ENCODE measurements at regions not wholly inside any gene's neighbourhood (a gene's known extent, or its start where the extent isn't known, plus 50 kb on each side); places are given as distances from the start of the nearest gene placed in this dataset.

DNA sequence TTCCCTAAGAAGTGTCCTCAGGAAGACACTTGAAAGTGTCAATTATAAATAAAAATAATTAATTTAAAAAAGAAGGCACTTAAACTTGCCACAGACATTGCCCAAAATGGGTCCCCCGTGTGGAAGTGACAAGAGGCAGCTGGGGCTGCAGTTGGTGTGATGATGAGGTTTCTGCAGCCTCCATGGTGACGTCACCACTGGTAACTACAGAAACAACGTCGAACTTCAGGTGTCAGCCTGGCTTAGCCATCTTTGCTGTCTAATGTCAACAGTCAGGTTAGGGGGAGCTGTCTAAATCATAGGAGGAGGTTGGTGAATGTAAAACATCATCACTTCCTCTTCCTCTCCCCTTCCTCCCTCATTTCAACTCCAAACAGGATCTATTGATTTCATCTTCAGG lies 328.6 kb downstream of the MN1 start:
- no peak for DNase-seq

DNA sequence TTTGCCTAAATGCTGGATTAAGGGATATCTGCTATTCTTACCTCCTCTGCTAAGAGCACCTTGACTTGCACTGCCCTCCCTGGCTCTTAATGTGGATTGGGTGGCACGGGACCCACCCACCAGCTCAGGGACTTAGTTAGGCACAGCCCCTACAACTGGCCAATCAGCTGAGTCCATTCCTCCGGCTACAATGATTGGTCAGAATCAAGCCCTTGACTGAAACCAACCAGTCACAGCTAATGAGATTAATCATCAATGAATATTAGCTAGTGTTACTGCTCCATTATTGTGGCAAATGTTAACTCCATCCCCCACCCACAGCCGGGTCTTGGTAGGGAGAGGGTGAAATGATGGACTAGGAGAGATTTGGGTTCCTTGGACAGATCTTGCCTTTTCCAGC lies 328.0 kb downstream of the MN1 start:
- no peak for DNase-seq

DNA sequence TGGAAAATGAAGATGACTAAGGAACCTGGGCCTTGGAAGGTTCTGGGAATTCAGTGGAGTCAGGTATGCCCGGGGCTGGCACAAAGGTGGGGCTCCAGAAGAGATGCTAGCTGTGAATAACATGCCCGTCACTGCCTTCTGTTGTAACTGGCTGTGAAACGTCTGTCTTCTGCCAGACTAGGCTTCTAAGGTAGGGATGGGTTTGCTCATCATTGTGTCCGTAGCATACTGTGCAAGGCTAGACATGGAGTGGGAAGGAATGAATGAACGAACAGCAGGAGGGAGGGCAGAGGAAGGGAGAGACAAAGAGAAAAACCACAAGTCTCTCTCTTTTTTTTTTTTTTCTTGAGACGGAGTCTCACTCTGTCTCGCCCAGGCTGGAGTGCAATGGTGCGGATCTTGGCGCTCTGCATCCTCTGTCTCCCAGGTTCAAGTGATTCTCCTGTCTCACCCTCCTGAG lies 327.4 kb downstream of the MN1 start:
- no peak for DNase-seq

DNA sequence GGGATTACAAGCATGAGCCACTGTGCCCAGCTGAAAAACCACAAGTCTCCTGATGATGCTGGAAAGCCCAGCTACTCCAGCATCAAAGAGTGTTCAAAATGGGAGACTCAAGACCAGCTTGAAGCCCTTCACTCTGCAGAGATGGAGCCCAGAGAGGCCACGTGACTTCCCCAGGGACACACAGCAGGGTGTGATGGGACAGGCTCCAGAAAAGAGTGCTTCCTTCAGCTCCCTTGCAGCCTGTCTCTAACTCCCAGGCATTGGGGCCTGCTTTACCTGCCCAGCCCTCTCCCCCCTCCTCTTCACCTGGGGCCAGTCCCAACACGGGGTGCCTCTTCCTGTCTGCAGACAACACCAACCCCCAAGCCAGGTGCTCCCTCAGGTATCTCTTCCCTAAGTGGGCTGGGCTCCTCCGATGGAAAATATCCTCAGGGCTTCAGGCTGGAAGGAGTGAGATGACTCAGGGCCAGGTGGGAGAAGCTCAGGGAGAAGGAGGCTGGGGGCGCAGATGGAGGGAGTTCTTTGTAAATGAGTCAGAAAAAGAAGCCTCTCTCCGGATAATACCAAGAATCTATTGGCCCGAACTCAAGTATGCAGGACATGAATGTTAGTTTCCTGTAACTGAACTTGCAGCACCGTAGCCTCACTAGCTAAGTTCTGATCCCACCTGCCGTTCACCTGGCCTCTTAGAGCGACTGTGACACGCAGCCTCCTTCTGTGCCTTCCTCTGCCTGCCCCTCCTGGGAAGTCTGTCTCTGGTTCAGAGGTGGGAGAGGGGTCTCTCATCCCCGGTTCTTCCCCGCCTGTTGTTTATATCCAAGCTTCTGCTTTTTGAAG lies 326.6 kb downstream of the MN1 start:
- no peak for DNase-seq

DNA sequence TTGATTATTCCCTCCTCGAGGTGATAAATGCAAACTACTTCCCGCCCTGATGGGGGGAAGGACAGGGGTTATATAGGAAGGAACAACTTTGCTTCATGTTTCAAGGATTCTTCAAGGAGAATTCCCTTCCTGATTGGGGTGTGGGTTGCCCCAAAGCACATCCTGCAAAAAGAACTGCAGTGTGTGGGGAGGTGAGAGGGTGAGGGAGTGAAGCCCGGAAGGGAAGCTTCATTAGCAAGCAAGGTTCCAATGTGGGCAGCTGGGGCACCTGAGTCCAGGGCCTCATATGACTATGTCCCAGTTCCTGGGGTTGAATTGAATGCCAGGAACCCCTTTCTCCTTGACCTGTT lies 326.0 kb downstream of the MN1 start:
- no peak for DNase-seq

DNA sequence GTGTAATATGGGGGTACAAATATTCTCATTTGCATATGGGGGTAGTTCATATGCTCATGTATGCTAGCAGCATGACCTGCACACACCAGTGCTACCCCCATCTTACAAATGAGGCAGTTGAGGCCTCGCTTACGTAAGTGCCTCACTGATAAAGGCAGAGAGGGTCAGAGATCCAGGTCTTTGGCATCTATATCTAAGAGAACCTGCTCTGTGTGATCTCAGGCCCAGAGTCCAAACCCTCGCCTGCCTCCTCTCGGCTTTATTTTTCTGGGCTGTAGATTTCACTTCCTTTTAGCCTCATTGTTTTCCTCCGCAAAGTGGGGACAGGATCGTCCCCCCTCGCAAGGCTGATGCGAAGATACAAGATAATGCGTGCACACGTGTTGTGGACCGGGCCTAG lies 325.2 kb downstream of the MN1 start:
- no peak for DNase-seq

DNA sequence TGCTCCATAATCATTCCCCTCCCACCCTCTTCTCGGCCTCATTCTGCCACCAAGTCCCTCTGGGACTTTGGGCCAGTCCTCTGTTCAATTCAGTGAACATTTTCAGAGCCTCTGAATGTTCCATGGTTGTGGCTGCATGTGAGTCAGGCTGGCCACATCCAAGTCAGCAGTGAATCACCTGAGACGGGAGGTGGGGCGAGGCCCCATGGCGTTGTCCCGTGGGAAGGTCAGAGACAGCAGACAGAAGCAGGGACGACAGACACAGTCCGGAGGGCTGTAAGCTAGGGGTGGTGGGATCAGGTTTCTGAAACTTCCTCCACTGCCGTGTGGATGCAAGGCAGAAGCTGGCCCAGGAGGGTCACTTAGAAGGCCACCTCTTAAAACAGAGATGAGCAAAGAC lies 324.8 kb downstream of the MN1 start:
- no peak for DNase-seq

DNA sequence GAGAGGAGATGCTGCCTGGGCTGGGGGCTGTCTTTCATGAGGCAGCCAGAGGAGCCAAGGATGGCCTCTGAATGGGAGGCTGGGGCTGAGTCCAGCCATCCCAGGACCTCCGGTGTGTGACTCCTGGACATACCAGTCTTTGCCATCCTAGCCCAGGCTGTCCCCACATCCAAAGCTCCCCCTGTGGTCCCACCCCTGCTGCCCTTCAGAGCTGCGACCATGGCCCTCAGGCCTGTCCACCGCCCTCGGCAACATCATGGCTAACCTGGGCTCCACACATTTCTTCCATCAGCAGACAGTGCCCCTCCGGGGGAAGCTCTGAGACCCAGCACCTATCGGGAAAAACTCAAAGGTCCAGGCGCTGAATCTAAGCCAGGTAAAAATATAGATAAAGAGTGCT lies 324.4 kb downstream of the MN1 start:
- DNase-seq = no peak

DNA sequence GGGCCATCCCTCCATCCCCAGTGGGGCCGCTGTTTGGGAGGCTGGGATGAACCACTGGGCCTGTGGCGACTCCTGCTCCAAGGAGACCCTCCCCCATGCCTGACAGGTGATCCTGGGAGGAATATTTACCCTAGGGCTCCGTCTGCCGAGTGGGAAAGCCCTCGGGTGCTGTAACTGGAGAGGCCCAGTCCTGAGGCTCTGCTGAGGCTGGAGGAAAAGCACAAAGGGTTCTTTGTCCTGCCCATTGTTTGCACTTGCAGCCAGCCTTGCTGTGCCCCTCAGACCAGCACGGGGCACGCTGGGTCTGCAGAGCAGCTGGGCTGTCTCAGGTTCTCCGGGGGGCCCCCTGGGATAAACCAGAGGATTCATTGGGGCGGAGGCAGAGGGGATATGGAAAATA lies 321.1 kb downstream of the MN1 start:
- DNase-seq = no peak

DNA sequence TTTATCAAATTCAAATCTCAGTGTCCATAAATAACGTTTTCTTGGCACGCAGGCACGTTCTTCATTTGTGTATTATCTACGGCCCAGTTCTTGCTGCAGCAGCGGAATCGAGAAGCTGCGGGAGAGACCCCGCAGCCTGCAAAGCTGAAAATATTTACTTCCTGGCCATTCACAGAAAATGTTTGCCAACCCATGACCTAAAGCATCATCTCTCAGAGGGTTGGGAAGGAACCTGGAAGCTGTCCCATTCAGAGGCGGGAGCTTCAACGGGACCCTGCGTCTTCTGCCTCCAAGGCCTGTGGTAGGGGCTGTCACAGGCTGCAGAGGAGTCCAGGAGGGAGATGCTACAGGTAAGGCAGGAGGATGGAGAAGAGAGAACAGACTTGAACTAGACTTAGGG lies 319.2 kb downstream of the MN1 start:
- DNase-seq = no peak

DNA sequence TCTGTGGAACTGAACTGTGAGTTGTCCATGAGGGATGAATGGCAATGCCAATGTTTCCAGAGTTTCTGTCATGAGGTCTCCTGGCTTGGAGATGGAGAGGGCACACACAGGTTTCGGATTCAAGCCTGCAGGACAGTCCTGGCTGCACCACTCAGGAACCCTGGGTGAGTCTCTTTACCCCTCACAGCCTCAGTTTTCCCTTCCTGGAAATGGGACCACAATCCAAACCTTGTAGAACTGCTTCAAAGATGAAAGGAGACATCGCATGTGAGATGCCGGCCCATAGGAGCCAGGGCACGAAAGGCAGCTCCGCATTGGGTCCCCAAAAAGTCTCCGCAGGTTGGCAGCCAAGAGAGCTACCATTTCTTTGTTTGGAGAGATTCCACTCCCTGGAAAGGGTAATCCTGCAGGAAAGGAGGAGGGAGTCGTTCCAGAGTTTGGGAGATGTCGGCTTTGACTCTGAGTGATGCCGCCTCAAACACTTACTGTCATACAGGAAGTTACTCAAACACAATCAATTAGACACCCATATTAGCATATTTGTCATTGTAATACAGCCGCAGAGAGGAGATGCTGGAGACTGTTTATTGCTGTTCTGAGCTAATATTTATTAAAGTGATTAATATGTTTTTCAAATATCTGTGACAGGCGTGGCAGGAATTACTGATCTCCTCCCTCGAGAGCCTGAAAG lies 318.3 kb downstream of the MN1 start:
- DNase-seq = no peak

DNA sequence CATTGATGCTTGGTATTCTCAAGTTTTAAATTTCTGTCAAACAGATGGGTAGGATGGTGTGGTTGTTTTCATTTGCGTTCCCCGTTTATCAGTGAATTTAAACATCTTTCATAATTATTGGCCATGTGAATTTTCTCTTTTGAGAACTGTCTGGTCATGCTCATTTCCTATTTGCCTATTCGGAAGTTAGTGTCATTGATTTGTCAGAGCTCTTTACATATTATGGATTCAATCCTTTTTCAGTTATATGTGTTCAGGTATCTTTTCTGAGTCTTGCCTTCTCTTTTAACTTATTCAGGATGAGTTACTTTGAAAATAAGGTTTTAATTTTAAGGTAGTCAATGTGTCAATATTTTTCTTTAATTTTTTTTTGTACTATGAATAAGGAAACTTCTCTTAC lies 315.7 kb downstream of the MN1 start:
- no peak for DNase-seq

DNA sequence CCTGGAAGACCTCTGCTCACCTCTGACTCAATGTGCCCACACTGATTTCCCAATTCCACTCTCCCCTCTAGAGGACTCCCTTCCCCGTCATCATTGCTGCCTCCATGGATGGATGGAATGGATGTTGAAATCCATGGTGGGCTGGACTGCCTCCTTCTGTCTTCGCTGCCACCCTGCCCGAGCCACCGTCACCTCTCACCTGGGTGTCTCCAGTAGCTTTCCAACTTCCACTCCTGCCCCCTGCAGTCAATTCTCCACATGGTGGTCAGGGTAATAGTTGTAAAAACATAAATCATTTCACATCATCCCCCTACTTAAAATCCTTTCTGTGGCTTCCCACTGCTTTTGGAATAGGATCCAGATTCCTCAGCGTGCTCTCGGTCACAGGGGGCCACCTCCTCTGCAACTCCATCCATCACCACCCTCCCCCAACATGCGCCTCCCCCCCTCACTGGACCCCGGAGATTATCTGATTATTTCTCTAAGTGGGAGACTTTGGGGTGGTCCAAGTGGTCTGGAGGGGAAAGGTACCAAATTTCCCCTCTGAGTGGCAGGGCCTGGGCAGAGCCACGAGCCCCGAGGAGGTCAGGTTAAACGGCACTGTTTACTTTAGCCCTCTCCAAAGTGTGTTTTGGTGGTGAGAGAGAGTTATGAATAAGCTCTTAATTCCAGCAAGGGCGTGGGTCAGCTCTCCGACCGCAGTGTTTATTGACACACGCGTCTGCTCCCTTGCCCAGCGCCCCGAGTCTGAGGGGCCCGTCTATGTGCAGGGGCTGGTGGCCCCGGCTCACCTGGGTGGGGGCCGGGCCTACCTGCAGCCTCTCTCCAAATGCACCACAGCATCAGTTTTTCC lies 313.7 kb downstream of the MN1 start:
- no peak for DNase-seq

DNA sequence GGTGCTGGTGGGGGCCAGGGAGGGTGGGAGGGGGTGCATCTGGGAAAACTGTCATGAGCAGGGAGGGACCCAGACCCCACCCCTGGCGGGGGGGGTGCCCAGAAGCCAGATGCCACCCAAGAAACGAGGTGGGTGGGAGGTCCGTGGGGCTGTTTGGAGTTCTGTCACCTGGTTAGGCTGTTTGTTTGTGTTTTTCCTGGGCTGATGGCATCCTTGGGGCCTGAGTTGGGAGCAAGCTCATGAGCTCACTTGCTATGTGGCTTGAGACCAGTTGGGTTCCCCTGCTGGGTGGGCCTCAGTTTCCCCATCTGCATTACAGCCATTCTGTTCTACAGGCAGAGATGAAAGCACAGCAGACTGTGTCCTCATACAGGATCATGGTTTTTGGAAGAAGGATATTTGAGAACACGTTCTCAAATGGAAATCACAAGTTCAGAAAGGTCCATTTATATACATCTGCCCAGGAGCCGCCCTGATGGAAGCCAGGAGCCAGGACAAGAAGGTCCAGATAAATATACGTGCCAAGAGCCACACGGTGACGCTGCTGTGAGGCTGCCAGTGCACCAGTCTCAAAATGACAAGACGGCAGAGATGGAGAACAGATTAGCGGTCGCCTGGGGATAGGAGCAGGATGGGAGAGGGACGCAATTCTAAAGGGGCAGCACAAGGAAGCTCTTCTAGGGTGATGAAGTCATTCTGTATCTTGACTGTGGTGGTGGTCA lies 312.9 kb downstream of the MN1 start:
- DNase-seq = no peak

DNA sequence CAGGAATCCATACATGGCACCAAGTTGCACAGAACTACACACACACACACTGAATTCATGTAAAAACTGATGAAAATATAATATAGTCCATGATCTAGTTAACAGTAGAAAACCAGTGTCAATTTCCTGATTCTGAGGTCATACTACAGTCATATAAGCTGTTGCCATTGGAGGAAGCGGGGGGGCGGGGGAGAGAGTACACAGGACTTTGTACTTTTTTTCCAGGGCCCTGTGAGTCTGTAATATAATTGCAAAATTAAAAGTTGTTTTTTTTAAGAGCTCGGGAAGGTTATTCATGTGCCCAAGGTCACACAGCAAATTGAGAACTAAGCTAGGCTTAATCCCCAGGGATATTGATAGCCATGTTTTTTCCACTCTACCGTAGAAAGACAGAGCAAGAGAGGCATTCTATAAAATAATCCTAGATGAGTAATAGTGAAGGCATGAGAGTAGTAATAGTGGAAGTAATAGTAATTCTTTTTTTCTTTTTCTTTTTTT lies 312.3 kb downstream of the MN1 start:
- no peak for DNase-seq

DNA sequence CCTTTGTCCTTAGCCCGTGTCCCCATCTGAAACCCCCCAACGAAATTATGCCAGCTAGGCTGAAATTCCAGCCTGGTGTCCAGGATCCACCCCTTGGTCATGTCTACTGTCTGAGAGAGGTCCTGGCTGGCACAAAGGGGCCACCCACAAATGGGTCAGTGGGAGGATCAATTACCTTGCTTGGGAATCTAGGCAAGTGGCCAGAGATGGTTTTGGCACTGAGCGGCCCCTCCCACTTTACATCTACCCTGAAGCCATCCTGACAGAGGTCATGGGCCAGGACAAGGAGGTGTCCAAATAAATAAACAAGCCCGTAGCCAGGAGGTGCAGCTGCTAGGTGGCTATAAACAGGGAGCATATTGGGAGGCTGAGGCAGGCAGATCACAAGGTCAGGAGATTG lies 311.5 kb downstream of the MN1 start:
- DNase-seq = no peak

DNA sequence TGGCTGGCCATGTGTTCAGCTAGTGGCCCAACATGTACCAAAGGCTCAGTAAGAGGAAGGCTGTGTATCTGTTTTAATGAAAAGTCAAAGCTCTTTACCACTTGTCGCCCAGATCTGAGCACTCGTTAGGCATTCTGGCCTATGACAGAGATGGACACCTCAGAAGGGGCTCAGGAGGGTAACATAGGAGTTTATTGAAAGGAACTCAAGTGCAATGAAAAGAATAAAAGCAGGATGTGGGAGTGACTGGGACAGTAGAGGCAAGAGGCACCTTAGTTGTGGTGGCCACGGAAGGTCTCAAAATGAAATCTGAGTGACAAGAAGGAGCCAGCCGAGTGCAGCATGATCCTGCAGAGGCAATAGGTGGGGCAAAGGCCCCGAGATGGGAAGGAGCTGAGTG lies 309.7 kb downstream of the MN1 start:
- DNase-seq = no peak

DNA sequence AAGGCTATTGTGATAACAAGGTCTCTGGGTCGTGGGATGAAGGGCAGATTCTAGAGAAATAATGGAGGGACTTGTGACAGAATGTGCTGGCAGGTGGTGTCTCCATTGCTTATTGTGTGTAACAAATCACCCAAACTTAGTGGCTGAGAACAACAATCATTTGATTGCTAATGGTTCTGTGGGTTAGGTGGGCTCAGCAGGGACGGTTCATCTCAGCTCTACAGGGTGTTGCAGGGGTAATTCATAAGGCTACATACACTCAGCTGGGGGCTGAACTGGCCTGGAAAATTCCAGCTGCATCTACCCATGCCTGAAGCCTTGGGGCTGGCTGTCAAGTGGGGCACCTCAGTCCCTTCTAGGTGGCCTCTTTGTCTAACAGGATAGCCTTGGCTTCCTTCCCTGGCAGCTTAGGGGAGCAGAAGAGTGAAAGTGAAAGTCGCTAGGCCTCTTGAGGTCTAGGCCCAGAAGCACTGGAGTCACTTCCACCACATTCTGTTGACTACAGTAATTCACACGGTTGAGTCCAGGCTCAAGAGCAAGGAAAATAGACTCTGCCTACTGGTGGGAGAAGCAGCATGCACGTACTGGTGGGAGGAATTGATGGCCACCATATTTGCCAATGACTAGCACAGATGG lies 308.9 kb downstream of the MN1 start:
- no peak for DNase-seq

DNA sequence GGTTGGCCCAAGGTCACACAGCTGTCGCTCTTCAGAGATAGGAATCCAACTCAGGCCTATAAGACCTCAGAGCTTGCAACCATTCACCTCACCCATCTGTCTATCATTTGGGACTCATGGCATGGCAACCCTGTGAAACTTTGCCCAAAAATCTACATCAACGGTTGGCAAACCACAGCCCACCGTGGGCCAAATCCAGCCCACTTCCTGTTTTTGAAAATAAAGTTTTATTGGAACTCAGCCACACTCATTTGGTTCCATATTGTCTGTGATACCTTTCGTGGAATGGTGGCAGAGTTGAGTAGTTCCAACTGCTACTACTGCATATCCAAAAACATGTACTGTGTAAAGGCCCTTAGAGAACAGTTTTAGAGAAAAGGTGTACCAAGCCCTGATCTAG lies 307.8 kb downstream of the MN1 start:
- DNase-seq = no peak

DNA sequence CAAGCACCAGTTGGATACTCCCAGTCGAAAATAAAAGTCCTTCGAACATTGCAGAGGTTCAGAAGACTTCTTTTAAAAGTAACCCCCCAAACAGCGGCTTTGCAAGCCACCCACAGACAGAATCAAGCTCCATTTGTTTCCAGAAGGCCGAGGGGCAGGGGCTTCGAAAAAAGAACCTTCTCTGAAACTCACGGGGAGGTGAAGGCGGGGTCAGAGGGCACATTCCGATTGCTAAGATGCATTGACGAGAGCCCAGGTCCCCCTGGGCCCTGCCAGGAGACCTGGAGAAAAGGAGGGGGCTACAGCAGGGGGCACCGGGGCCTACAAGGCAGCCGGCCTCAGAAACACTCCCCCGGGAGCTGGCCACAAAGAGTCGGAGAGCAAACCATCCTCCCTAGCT lies 306.8 kb downstream of the MN1 start:
- no peak for DNase-seq

DNA sequence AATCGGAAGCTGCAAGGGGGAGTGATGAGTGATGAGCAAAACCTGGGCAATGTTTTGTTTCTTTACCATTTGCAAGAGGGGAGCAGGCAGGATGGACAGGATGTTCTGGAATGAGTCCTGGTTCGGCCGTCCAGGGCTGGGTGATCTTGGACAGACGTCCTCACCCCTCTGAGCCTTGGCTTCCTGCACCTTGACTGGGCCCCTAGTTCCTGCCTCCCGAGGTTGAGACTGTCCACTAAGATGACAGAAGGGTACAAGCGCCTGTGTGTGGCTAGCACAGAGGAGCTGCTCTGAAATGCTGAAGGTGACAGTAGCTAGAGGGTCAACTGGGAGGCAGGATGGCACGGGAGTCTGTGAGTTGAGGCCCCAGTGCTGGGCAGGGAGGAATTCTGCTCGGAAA lies 306.2 kb downstream of the MN1 start:
- no peak for DNase-seq

DNA sequence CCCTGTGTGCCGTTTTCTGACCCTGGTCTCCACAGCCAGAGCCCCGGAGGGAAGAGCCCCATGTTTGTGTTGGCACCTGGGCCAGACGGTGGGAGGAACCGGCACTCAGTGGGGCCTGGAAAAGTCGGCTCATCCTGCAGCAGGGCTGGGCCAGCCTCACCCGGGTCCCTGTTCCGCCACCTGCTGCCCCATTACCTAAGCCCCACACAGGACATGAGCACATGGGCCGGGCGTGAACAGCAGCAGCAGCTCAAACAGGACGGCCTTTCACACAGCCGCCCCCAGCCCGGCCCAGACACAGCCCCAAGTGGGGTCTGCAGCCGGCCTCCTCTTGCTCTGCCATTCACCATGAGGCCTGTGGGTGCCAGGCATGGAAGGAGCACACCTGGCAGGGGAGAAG lies 302.4 kb downstream of the MN1 start:
- no peak for DNase-seq

Measured in NCI-H1694 treated with DMSO at 0.1 percent for 48 hours (cell line).